Naive thymus-derived CD4-positive, alpha-beta T cell (primary cell): ENCODE measurements at regions not wholly inside any gene's neighbourhood (a gene's known extent, or its start where the extent isn't known, plus 50 kb on each side); places are given as distances from the start of the nearest gene placed in this dataset.

Experiments used
- ATAC-seq: fragments of 150-1000 bp; cut with Tn5 transposase; 2 replicates; pipeline ENCODE4 v1.10.0; 2021; ENCODE audit warnings: mild to moderate bottlenecking, moderate library complexity
- CTCF ChIA-PET: fragments of 350-600 bp; sonication (Branson Sonifier 250); formaldehyde crosslinking; loops from one replicate; lab custom pipeline; 2021; ENCODE audit warnings: antibody characterized with exemption; lab: Charles Lee
- POLR2A ChIA-PET: fragments of 350-600 bp; sonication (Branson Sonifier 250); formaldehyde crosslinking; loops from one replicate; lab custom pipeline; 2021; ENCODE audit warnings: antibody characterized with exemption, inconsistent platforms; lab: Charles Lee
- DNase-seq, 9 donors: peaks; one replicate each; pipeline versions ENCODE4 v3.0.0 to v3.0.0-alpha.2; 2020 to 2022; ENCODE audit warnings: mixed read lengths in 1 of 9
- H3K27ac ChIP-seq: one replicate; pipeline ENCODE4 v1.7.0; 2013; ENCODE audit warnings: mild to moderate bottlenecking, low read depth, low read length, moderate library complexity
- H3K27me3 ChIP-seq, 2 donors: one replicate each; pipeline ENCODE4 v1.7.0; 2013; ENCODE audit warnings: low read length in 2 of 2, mild to moderate bottlenecking in 2 of 2, moderate library complexity in 2 of 2; ENCODE audit not compliant: control insufficient read depth in 2 of 2, insufficient read depth in 2 of 2
- H3K36me3 ChIP-seq, 3 experiments: 1 replicate in 2 of 3; 2 replicates in 1 of 3; pipeline ENCODE4 v1.7.0; 2013; ENCODE audit warnings: low read length in 3 of 3, mild to moderate bottlenecking in 3 of 3, moderate library complexity in 1 of 3; ENCODE audit not compliant: insufficient read depth in 3 of 3, control insufficient read depth in 2 of 3
- H3K4me1 ChIP-seq, 2 donors: one replicate each; pipeline ENCODE4 v1.7.0; 2013; ENCODE audit warnings: low read length in 2 of 2, mild to moderate bottlenecking in 2 of 2, moderate library complexity in 1 of 2; ENCODE audit not compliant: control insufficient read depth in 2 of 2, insufficient read depth in 2 of 2
- H3K4me3 ChIP-seq: 2 replicates; pipeline ENCODE4 v1.7.0; 2013; ENCODE audit warnings: mild to moderate bottlenecking, low read length
- H3K9me3 ChIP-seq, 3 experiments: 1 replicate in 2 of 3; 2 replicates in 1 of 3; pipeline ENCODE4 v1.7.0; 2013; ENCODE audit warnings: low read length in 3 of 3; ENCODE audit not compliant: control insufficient read depth in 2 of 3
- H3K27ac Mint-ChIP-seq, 9 donors: one replicate each; pipeline ENCODE4 v1.8.0; 2020 to 2022; ENCODE audit warnings: mixed read lengths in 9 of 9, mild to moderate bottlenecking in 8 of 9, moderate library complexity in 5 of 9, inconsistent platforms in 2 of 9
- H3K27me3 Mint-ChIP-seq, 5 donors: one replicate each; pipeline ENCODE4 v1.8.0; 2021 to 2022; ENCODE audit warnings: mixed read lengths in 5 of 5, mild to moderate bottlenecking in 1 of 5
- H3K36me3 Mint-ChIP-seq, 5 donors: one replicate each; pipeline ENCODE4 v1.8.0; 2020 to 2022; ENCODE audit warnings: mixed read lengths in 5 of 5, mild to moderate bottlenecking in 3 of 5, inconsistent platforms in 1 of 5
- H3K4me1 Mint-ChIP-seq, 7 donors: one replicate each; pipeline ENCODE4 v1.8.0; 2020 to 2022; ENCODE audit warnings: mixed read lengths in 7 of 7, mild to moderate bottlenecking in 3 of 7, inconsistent platforms in 1 of 7
- H3K4me3 Mint-ChIP-seq, 10 donors: one replicate each; pipeline ENCODE4 v1.8.0; 2020 to 2022; ENCODE audit warnings: mild to moderate bottlenecking in 10 of 10, mixed read lengths in 10 of 10, moderate library complexity in 6 of 10, inconsistent platforms in 2 of 10
- H3K9me3 Mint-ChIP-seq, 11 donors: one replicate each; pipeline ENCODE4 v1.8.0; 2020 to 2022; ENCODE audit warnings: mixed read lengths in 11 of 11, mild to moderate bottlenecking in 4 of 11, inconsistent platforms in 1 of 11, moderate library complexity in 1 of 11
- intact Hi-C, 2 donors: fragments of 100-400 bp; cut with micrococcal nuclease; formaldehyde crosslinking; loops; one replicate each; pipeline ENCODE4 v1.15.1; 2023

- Histone ChIP-seq H3K9me3 (no peaks in the 10 kb centered on the region), H3K36me3 (no peaks in the 10 kb centered on the region), H3K4me1 (no peaks in the 10 kb centered on the region), H3K4me3 (no peak overlapping the region), H3K27ac (no peak overlapping the region), H3K27me3 (no peaks in the 10 kb centered on the region)
- no peaks in the 10 kb centered on the region for H3K4me1 Mint-ChIP-seq
- H3K27me3 Mint-ChIP-seq, result peaks cover 0 to 4% (median 0%) of the 10 kb centered on the region in 5 donors
- ChIA-PET CTCF (no interaction called here), POLR2A (no interaction called here)
- no peak overlapping the region for H3K4me3 Mint-ChIP-seq
- peaks cover 0 to 4% (median 3%) of the 10 kb centered on the region in 5 donors for H3K36me3 Mint-ChIP-seq
- intact Hi-C loops, result no loop called here
- no peak overlapping the region for H3K27ac Mint-ChIP-seq
- ATAC-seq, result no peak
- no peak for DNase-seq
- H3K9me3 Mint-ChIP-seq, result peaks cover 7 to 54% (median 23%) of the 10 kb centered on the region in 11 donors
These were observed 403.7 kb upstream of the AZI2 start for GRCh38 chr3:28752290-28752689.

- Mint-ChIP-seq H3K4me1 (no peaks in the 10 kb centered on the region), H3K27ac (no peak overlapping the region), H3K4me3 (no peak overlapping the region), H3K36me3 (no peaks in the 10 kb centered on the region), H3K27me3 (no peaks in the 10 kb centered on the region), H3K9me3 (peaks cover 0 to 40% (median 12%) of the 10 kb centered on the region in 11 donors)
- intact Hi-C loops, result no loop called here
- Histone ChIP-seq H3K36me3 (no peaks in the 10 kb centered on the region), H3K27me3 (no peaks in the 10 kb centered on the region), H3K4me1 (no peaks in the 10 kb centered on the region), H3K27ac (no peak overlapping the region), H3K4me3 (no peak overlapping the region), H3K9me3 (no peaks in the 10 kb centered on the region)
- ChIA-PET CTCF (no interaction called here), POLR2A (no interaction called here)
- DNase-seq (no peak), ATAC-seq (no peak)
These were observed 407.4 kb upstream of the AZI2 start for GRCh38 chr3:28756056-28756455.

GRCh38 chr3:28758115-28758514 is 409.5 kb upstream of the AZI2 start:
- DNase-seq (no peak), ATAC-seq (no peak)
- H3K4me1 ChIP-seq, result no peaks in the 10 kb centered on the region
- Mint-ChIP-seq H3K4me3 (no peak overlapping the region), H3K9me3 (peaks cover 0 to 21% (median 6%) of the 10 kb centered on the region in 11 donors), H3K36me3 (no peaks in the 10 kb centered on the region), H3K4me1 (no peaks in the 10 kb centered on the region), H3K27me3 (no peaks in the 10 kb centered on the region), H3K27ac (no peak overlapping the region)
- H3K27me3 ChIP-seq, result no peaks in the 10 kb centered on the region
- H3K9me3 ChIP-seq, result no peaks in the 10 kb centered on the region
- H3K4me3 ChIP-seq, result no peak overlapping the region
- intact Hi-C loops, result no loop called here
- POLR2A ChIA-PET, result interaction anchor here (0.5 kb wide), 1 partner anchor 439 kb away, joined by 3 read pairs; no protein-coding TSS in a partner anchor
- no peaks in the 10 kb centered on the region for H3K36me3 ChIP-seq
- CTCF ChIA-PET, result no interaction called here
- H3K27ac ChIP-seq, result no peak overlapping the region

- H3K4me3 Mint-ChIP-seq, result no peak overlapping the region
- Histone ChIP-seq H3K36me3 (no peaks in the 10 kb centered on the region), H3K4me3 (no peak overlapping the region), H3K4me1 (no peaks in the 10 kb centered on the region), H3K27me3 (no peaks in the 10 kb centered on the region), H3K9me3 (no peaks in the 10 kb centered on the region), H3K27ac (no peak overlapping the region)
- ATAC-seq, result no peak
- DNase-seq, result no peak
- POLR2A ChIA-PET, result no interaction called here
- intact Hi-C loops, result no loop called here
- H3K9me3 Mint-ChIP-seq, result peaks cover 0 to 20% (median 3%) of the 10 kb centered on the region in 11 donors
- CTCF ChIA-PET, result no interaction called here
- H3K36me3 Mint-ChIP-seq, result no peaks in the 10 kb centered on the region
- peaks cover 0 to 3% (median 0%) of the 10 kb centered on the region in 5 donors for H3K27me3 Mint-ChIP-seq
- H3K27ac Mint-ChIP-seq, result no peak overlapping the region
- H3K4me1 Mint-ChIP-seq, result no peaks in the 10 kb centered on the region
These were observed 412.8 kb upstream of the AZI2 start for GRCh38 chr3:28761375-28761774.

- Mint-ChIP-seq H3K9me3 (peaks cover 4 to 17% (median 9%) of the 10 kb centered on the region in 11 donors), H3K27me3 (peaks cover 0 to 14% (median 0%) of the 10 kb centered on the region in 5 donors), H3K36me3 (no peaks in the 10 kb centered on the region), H3K4me1 (no peaks in the 10 kb centered on the region), H3K4me3 (no peak overlapping the region), H3K27ac (no peak overlapping the region)
- Histone ChIP-seq H3K27ac (no peak overlapping the region), H3K27me3 (no peaks in the 10 kb centered on the region), H3K36me3 (no peaks in the 10 kb centered on the region), H3K4me3 (no peak overlapping the region), H3K4me1 (no peaks in the 10 kb centered on the region), H3K9me3 (no peaks in the 10 kb centered on the region)
- ATAC-seq (no peak), DNase-seq (no peak)
- CTCF ChIA-PET, result no interaction called here
- POLR2A ChIA-PET, result no interaction called here
- intact Hi-C loops, result no loop called here
These were observed 416.6 kb upstream of the AZI2 start for GRCh38 chr3:28765194-28765593.

- ChIA-PET POLR2A (no interaction called here), CTCF (interaction anchor here (0.6 kb wide), 1 partner anchor 1291 kb away, joined by 3 read pairs; no protein-coding TSS in a partner anchor)
- Histone ChIP-seq H3K36me3 (no peaks in the 10 kb centered on the region), H3K4me1 (no peaks in the 10 kb centered on the region), H3K4me3 (no peak overlapping the region), H3K27ac (no peak overlapping the region), H3K27me3 (no peaks in the 10 kb centered on the region), H3K9me3 (peaks cover 0 to 12% (median 6%) of the 10 kb centered on the region in 3 experiments)
- Mint-ChIP-seq H3K9me3 (peaks cover 14 to 47% (median 25%) of the 10 kb centered on the region in 11 donors), H3K27me3 (peaks cover 0 to 14% (median 0%) of the 10 kb centered on the region in 5 donors), H3K36me3 (peaks cover 0 to 5% (median 0%) of the 10 kb centered on the region in 5 donors), H3K27ac (no peak overlapping the region), H3K4me3 (no peak overlapping the region), H3K4me1 (no peaks in the 10 kb centered on the region)
- ATAC-seq, result no peak
- intact Hi-C loops, result no loop called here
- DNase-seq, result no peak
These were observed 419.8 kb upstream of the AZI2 start for GRCh38 chr3:28768439-28768838.

- Histone ChIP-seq H3K27ac (no peak overlapping the region), H3K4me1 (no peaks in the 10 kb centered on the region), H3K27me3 (no peaks in the 10 kb centered on the region), H3K4me3 (no peak overlapping the region), H3K9me3 (peaks cover 0 to 4% (median 0%) of the 10 kb centered on the region in 3 experiments), H3K36me3 (no peaks in the 10 kb centered on the region)
- ChIA-PET POLR2A (no interaction called here), CTCF (no interaction called here)
- no peak for ATAC-seq
- no peak for DNase-seq
- intact Hi-C loops, result no loop called here
- no peak overlapping the region for H3K27ac Mint-ChIP-seq
- H3K9me3 Mint-ChIP-seq, result peaks cover 0 to 11% (median 6%) of the 10 kb centered on the region in 11 donors
- H3K27me3 Mint-ChIP-seq, result peaks cover 0 to 5% (median 0%) of the 10 kb centered on the region in 5 donors
- no peaks in the 10 kb centered on the region for H3K36me3 Mint-ChIP-seq
- H3K4me3 Mint-ChIP-seq, result no peak overlapping the region
- H3K4me1 Mint-ChIP-seq, result no peaks in the 10 kb centered on the region
These were observed 429.3 kb upstream of the AZI2 start for GRCh38 chr3:28777806-28778475.
